NB4 (cell line): ENCODE measurements at regions not wholly inside any gene's neighbourhood (a gene's known extent, or its start where the extent isn't known, plus 50 kb on each side); places are given as distances from the start of the nearest gene placed in this dataset.

Source experiments
- MYC ChIP-seq: IDR thresholded peaks from 2 replicates; pipeline ENCODE4 v1.6.1; 2011; ENCODE audit warnings: low read depth, low read length
- POLR2A ChIP-seq: IDR thresholded peaks from 2 replicates; pipeline ENCODE4 v1.6.1; 2011; ENCODE audit warnings: mild to moderate bottlenecking; ENCODE audit not compliant: insufficient read length; ENCODE audit errors: extremely low read depth
- TF ChIP-seq, protein P1 (sequence below): IDR thresholded peaks from one replicate; pipeline ENCODE4 v1.5.1; 2012; ENCODE audit warnings: low read depth, low read length

DNA sequence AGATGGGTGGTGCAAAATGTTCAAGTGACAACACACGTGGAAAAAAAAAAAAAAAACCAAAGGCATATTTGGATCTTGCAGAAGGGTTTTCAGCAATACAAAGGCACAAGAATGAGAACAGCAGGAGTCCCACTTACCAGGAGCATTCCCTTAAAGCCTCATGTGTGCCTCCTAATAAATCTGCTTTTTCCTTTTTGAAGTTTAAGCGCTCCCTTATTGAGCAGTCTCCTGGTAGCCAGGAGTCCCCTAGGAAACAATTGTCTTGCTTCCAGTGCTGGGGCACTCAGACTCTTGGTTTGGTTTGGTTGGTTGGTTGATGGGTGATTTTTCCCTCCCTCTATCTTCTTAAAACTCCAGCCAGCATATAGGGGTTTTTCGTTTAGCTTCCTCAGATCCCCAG, 321.8 kb upstream of the NFE2L3 start:
- TF ChIP-seq, protein P1, sequence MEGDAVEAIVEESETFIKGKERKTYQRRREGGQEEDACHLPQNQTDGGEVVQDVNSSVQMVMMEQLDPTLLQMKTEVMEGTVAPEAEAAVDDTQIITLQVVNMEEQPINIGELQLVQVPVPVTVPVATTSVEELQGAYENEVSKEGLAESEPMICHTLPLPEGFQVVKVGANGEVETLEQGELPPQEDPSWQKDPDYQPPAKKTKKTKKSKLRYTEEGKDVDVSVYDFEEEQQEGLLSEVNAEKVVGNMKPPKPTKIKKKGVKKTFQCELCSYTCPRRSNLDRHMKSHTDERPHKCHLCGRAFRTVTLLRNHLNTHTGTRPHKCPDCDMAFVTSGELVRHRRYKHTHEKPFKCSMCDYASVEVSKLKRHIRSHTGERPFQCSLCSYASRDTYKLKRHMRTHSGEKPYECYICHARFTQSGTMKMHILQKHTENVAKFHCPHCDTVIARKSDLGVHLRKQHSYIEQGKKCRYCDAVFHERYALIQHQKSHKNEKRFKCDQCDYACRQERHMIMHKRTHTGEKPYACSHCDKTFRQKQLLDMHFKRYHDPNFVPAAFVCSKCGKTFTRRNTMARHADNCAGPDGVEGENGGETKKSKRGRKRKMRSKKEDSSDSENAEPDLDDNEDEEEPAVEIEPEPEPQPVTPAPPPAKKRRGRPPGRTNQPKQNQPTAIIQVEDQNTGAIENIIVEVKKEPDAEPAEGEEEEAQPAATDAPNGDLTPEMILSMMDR: no peak
- no peak for TF ChIP-seq POLR2A
- no peak for TF ChIP-seq MYC
